Smooth muscle cell (in vitro differentiated cells): ENCODE measurements at regions not wholly inside any gene's neighbourhood (a gene's known extent, or its start where the extent isn't known, plus 50 kb on each side); places are given as distances from the start of the nearest gene placed in this dataset.
"Not testable (repeated sequence)": the region's sequence is repeated elsewhere in the genome, so short reads cannot be mapped to it uniquely, and the experiment has no call there.

ENCODE experiments used
- DNase-seq: peaks from one replicate; lab custom pipeline; 2025; ENCODE audit not compliant: unreplicated experiment; lab: John Stamatoyannopoulos, UW
- H2AFZ ChIP-seq: fragments of 200-600 bp; sonication (generic); 2 replicates; pipeline ENCODE4 v1.6.0; 2016; ENCODE audit warnings: antibody characterized with exemption, low read depth, mild to moderate bottlenecking
- H3F3A ChIP-seq: fragments of 200-600 bp; sonication (generic); 2 replicates; pipeline ENCODE4 v1.6.0; 2017; ENCODE audit warnings: antibody characterized with exemption, low read depth
- H3K27ac ChIP-seq: fragments of 200-600 bp; sonication (generic); 2 replicates; pipeline ENCODE4 v1.5.1; 2016; ENCODE audit warnings: low read depth, mild to moderate bottlenecking
- H3K27me3 ChIP-seq: fragments of 200-600 bp; sonication (generic); 2 replicates; pipeline ENCODE4 v1.6.1; 2016; ENCODE audit warnings: low read depth, mild to moderate bottlenecking
- H3K36me3 ChIP-seq: fragments of 200-600 bp; sonication (generic); 2 replicates; pipeline ENCODE4 v1.5.1; 2016; ENCODE audit warnings: low read depth
- H3K4me1 ChIP-seq: fragments of 200-600 bp; sonication (generic); 2 replicates; pipeline ENCODE4 v1.5.1; 2016; ENCODE audit warnings: low read depth
- H3K4me2 ChIP-seq: fragments of 200-600 bp; sonication (generic); 2 replicates; pipeline ENCODE4 v1.6.0; 2016; ENCODE audit warnings: mild to moderate bottlenecking
- H3K4me3 ChIP-seq: fragments of 200-600 bp; sonication (generic); 2 replicates; pipeline ENCODE4 v1.5.1; 2016; ENCODE audit warnings: mild to moderate bottlenecking
- H3K79me2 ChIP-seq: fragments of 200-600 bp; sonication (generic); 2 replicates; pipeline ENCODE4 v1.6.0; 2016; ENCODE audit warnings: low read depth, mild to moderate bottlenecking
- H3K9ac ChIP-seq: fragments of 200-600 bp; sonication (generic); 2 replicates; pipeline ENCODE4 v1.6.0; 2016; ENCODE audit warnings: low read depth
- H3K9me3 ChIP-seq: fragments of 200-600 bp; sonication (generic); replicated peaks from 2 replicates; pipeline ENCODE4 v1.5.1; 2016; ENCODE audit warnings: low read depth
- H4K20me1 ChIP-seq: fragments of 200-600 bp; sonication (generic); 2 replicates; pipeline ENCODE4 v1.6.0; 2016; ENCODE audit warnings: low read depth
- WGBS: methylation state at CpG from one replicate; pipeline ENCODE4 v1.1.7; 2016; ENCODE audit warnings: low lambda C conversion rate; 5-methylcytosine and 5-hydroxymethylcytosine counted together
- TF ChIP-seq, protein P1 (sequence below): fragments of 200-600 bp; sonication (generic); IDR thresholded peaks from 2 replicates; pipeline ENCODE4 v1.5.1; 2017; ENCODE audit warnings: borderline replicate concordance, mild to moderate bottlenecking, antibody characterized with exemption; ENCODE audit not compliant: insufficient read depth, poor library complexity, severe bottlenecking

GRCh38 chr13:21242236-21242635 is 65.8 kb downstream of the MRPL57 start:
- H3K9ac ChIP-seq = no peak overlapping the region
- no peak overlapping the region for H2AFZ ChIP-seq
- H4K20me1 ChIP-seq = no peaks in the 10 kb centered on the region
- H3K4me3 ChIP-seq = no peak overlapping the region
- H3K36me3 ChIP-seq = no peaks in the 10 kb centered on the region
- H3K27ac ChIP-seq = no peak overlapping the region
- no peak overlapping the region for H3K4me2 ChIP-seq
- no peak for DNase-seq
- H3F3A ChIP-seq = no peaks in the 10 kb centered on the region
- TF ChIP-seq, protein P1, sequence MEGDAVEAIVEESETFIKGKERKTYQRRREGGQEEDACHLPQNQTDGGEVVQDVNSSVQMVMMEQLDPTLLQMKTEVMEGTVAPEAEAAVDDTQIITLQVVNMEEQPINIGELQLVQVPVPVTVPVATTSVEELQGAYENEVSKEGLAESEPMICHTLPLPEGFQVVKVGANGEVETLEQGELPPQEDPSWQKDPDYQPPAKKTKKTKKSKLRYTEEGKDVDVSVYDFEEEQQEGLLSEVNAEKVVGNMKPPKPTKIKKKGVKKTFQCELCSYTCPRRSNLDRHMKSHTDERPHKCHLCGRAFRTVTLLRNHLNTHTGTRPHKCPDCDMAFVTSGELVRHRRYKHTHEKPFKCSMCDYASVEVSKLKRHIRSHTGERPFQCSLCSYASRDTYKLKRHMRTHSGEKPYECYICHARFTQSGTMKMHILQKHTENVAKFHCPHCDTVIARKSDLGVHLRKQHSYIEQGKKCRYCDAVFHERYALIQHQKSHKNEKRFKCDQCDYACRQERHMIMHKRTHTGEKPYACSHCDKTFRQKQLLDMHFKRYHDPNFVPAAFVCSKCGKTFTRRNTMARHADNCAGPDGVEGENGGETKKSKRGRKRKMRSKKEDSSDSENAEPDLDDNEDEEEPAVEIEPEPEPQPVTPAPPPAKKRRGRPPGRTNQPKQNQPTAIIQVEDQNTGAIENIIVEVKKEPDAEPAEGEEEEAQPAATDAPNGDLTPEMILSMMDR = no peak
- H3K9me3 ChIP-seq = no peaks in the 10 kb centered on the region
- H3K79me2 ChIP-seq = no peaks in the 10 kb centered on the region
- no peaks in the 10 kb centered on the region for H3K4me1 ChIP-seq
- 88% methylated on average over 9 of the region's 9 CpGs for WGBS
- H3K27me3 ChIP-seq = peaks cover 3% of the 10 kb centered on the region

GRCh38 chr13:21243045-21243897 is 66.8 kb downstream of the MRPL57 start:
- Histone ChIP-seq H3K27ac (no peak overlapping the region), H3K9ac (no peak overlapping the region), H3K4me2 (no peak overlapping the region), H4K20me1 (no peaks in the 10 kb centered on the region), H3K27me3 (peaks cover 6% of the 10 kb centered on the region), H3K9me3 (no peaks in the 10 kb centered on the region), H3K4me3 (no peak overlapping the region), H3F3A (no peaks in the 10 kb centered on the region), H3K79me2 (no peaks in the 10 kb centered on the region), H3K36me3 (no peaks in the 10 kb centered on the region), H2AFZ (no peak overlapping the region), H3K4me1 (no peaks in the 10 kb centered on the region)
- 87% methylated on average over 20 of the region's 20 CpGs for WGBS
- TF ChIP-seq, protein P1 = no peak
- DNase-seq = no peak

DNA sequence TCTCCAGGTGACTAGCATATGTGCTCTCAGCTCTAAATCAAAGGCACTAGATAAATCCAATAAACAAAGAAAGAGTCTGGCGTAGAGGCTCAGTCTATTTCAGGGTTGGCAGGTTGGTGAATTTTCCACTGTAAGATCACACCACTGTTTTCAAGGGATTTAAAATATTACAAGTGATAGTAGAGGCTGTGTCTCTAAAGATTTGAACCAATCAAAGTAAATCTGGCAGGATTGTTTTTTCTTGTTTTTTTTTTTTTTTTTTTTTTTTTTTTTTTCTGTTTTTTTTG is 67.4 kb downstream of the MRPL57 start:
- WGBS = 100% methylated on average over 1 of the region's 1 CpG

DNA sequence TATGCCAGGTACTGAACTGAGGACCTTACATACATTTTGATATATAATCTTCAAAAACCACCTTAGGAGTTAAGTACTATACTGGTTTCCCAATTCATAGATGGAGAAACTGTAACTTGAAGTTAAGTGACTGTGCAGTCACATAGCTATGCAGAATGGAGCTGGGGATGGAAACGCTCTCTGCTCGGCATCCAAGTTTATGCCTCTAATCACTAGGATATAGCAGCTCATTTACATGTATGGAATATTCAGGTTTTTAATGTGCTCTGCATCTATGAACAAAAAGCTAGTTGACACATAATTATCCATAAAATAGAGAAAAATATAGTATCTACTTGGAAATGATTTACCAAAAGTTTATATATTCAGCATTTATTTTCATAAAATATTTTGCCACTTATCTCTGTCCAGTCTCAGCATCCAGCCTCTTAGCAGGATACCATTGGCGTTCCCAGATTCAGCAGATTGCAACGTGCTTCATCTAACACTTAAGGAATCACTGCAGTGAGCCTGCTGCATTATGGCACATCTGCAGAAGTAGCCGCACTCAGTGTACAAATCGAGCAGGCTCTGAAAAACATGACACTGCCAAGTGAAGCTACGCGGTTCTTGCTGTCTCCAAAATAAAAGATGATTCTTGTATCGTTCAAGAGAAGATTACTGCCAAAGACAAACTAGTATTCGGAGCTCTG is 70.4 kb downstream of the MRPL57 start:
- no peak overlapping the region for H2AFZ ChIP-seq
- no peaks in the 10 kb centered on the region for H3F3A ChIP-seq
- 90% methylated on average over 10 of the region's 10 CpGs for WGBS
- DNase-seq = no peak
- peaks cover 6% of the 10 kb centered on the region for H3K27me3 ChIP-seq
- no peaks in the 10 kb centered on the region for H3K79me2 ChIP-seq
- H3K36me3 ChIP-seq = no peaks in the 10 kb centered on the region
- H3K4me2 ChIP-seq = no peak overlapping the region
- no peaks in the 10 kb centered on the region for H4K20me1 ChIP-seq
- no peaks in the 10 kb centered on the region for H3K4me1 ChIP-seq
- no peaks in the 10 kb centered on the region for H3K9me3 ChIP-seq
- no peak overlapping the region for H3K4me3 ChIP-seq
- H3K27ac ChIP-seq = no peak overlapping the region
- TF ChIP-seq, protein P1 = no peak
- no peak overlapping the region for H3K9ac ChIP-seq

More for the DNA sequence above, 67.4 kb downstream of the MRPL57 start:
- H3K9ac ChIP-seq, H3K4me2 ChIP-seq, H3F3A ChIP-seq, H2AFZ ChIP-seq, H3K27me3 ChIP-seq, H3K4me1 ChIP-seq, H3K9me3 ChIP-seq, DNase-seq, H3K4me3 ChIP-seq, H4K20me1 ChIP-seq, H3K79me2 ChIP-seq, H3K36me3 ChIP-seq, H3K27ac ChIP-seq: not testable (repeated sequence)
